GM18909 (cell line): ENCODE measurements at regions not wholly inside any gene's neighbourhood (a gene's known extent, or its start where the extent isn't known, plus 50 kb on each side); places are given as distances from the start of the nearest gene placed in this dataset.

Experiments used
- ATAC-seq: cut with Tn5 transposase; IDR thresholded peaks from one replicate; pipeline ENCODE4 v1.9.1; 2021; ENCODE audit warnings: mild to moderate bottlenecking; ENCODE audit not compliant: unreplicated experiment, poor library complexity

DNA sequence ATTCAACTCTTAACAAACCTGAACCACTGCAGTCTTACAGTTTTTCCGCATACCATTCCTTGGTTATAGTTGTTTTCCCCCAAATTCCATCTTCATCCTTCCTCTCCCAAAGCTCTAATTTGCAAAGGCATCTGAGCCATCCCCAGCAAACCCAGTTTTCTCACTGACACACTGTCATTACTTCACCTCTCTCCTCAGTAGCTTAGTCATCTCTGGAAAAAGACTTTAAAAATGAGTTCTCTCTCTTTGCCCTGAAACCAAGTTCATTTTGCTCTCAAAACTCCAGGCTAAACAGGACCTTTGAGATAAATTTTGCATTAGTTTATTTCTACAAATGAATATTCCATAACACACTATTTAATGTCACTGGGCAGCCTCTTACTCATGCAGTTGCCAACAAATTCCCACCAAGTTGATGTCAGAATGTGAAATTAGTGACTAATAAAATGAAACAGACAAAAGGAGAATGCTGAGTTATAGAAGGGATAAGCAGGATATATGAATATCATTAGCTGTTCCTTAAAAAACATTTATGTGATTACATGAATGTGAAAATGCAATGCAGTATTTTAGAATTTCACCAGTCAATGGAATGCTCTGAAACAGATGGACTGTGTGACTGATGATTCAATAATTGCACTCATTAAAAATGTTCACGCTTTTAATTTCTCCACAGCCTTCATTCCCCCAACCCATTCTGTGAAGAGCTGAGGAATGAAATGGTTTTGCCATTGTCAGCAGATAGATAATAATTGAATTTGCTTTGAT, 107.4 kb upstream of the DMAC1 start:
- no peak for ATAC-seq

DNA sequence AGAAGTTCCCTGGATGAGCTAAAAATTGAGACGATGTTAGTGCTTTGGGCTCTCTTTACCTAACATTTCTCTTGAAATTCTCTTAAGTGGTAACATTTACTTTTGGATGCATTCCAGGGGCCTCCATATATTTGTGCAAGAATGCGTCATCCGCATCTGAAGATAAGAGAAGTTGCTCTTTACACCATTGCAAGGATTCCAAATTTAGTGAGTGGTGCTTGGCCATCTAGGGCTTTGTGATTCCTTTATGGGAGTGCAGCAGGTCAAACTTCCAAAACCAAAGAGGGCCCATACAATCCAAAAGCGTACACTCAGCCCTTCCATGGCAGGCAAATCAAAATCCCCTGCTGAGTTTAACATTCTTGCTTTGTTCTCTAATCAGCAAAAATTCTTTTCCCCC, 102.0 kb upstream of the DMAC1 start:
- ATAC-seq: no peak

DNA sequence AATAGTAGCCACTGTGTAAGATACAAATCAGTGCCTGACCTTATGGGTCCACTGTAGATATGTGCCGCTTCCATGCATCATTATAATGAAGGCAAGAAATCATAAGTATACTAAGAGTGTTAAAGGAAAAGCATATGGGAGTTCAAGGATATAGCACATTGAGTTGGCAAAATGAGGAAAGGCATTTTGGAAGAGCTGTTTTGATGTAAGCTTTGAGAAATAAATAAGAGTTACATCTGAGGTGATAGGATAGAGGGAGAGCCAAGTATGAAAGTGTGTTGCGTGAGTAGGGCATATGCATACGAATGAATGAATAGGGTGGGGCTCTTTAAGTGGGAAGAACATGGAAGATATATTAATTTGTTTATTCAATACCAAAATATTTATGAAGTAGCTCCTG, 101.0 kb upstream of the DMAC1 start:
- no peak for ATAC-seq

DNA sequence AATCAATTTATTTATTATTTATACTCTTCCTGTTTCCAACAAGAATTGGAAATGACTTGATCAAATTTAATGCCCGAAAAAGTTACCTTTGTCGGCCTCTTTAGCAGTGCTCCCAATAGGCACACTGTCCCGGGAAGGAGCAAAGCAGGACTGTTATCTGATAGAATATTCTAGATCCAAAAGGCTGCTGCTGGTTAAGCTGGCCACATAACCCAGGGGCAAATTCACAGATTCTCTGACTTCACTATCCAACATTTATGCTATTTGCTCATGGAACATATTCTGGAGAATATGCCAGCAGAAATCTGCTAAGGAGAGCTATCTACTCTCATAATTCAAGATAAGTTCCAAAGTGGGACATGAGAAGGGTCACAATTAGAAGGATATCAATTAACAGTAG, 100.2 kb upstream of the DMAC1 start:
- ATAC-seq: no peak

DNA sequence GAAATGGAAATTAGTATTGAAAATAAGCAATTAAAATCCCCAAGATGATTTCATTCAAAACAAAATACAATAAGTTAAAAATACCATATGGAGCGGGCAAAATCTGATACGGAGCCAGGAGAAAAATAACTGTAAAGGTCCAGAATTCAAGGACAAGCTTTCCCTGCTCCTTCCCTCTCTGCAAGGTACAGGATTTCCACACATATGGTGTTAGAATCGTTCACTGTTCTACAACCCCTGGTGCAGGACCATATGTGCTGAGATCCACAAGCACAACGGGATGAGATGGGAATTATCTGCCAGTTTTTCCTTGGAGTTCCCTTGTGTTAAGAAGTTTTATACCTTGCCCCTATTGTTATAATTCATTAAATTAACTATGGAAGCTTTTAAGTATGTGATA, 94.7 kb upstream of the DMAC1 start:
- ATAC-seq: no peak

DNA sequence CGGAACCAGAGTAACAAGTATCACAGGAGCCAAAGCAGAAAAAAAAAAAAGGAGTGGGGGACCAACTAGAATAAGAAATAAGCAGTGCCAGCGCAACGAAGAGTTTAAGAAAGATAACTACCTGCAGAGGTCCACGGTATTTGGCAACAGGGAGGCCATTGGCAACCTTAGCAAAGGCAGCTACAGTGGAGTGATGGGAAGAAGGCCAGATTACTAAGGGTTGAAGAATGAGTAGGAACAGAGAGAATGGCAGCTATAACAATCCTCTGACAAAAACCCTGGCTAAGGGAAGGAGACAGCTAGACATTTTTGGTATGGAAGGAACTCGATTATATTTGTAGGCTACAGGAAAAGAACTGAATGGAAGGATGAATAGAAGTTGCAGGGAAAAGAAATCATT, 93.4 kb upstream of the DMAC1 start:
- ATAC-seq: no peak

DNA sequence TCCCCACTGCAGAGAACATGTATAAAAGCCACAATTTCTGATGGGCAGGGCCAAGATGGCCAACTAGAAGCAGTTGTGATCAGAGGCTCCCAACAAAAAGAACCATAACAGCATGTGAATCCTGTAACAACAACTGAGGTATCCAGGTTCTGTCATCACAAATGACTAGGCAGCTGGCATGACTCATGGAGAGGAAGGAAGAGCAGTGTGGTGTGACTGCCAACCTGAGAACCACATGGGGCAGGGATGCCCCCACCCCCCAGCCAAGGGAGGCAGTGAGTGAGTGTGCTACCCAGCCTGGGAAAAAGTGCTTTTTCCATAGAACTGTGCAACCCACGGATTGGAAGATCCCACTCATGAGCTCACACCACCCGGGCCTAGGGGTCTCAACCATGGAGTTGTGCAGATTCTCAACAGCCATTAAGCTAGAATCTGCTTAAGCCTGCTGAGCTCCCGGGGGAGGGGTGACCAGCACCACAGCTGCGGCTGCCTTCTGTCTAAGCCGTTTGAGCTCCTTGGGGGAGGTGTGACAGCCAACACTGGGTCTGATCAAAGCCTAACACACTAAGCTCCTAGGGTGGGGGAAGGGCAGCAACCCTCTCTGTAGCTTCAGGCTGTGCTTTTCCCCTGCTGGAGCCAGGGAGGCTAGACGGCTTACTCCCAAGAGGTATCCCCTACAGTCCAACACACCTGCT, 80.1 kb upstream of the DMAC1 start:
- ATAC-seq: no peak

DNA sequence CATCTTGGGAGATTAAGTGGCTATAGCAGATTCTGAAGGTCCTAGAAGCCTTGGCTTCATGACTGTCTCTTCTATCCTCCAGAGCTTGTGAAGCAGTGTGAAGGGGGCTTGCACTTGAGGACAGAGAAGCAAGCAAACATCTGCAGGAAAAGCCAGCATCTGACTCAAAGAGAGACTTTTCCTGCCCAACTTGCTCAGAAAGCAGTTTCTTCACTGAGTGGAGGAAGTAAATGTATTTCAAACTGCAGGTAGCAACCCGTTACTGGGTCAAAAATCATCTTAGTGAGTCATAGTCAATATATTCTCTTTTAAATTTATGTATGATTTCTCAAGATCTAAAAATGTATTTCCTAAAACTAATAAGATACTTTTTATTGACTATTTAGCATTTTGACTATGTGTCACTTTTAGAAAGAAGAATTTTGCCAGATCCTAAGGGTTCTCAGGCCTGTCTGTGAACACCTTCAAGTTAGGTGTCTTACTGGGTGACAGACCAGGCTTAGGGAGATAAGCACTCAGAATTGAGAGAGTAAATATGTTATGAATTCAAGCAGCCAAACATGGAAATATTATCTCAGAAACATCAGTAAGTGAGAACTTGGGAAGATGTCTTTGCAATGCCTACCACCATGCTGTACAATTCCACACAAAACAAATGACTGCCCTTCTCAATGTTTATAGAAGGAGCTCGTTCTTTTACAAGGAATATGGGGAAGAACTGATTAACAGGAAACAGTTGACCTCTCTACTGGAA, 72.6 kb upstream of the DMAC1 start:
- ATAC-seq: no peak

DNA sequence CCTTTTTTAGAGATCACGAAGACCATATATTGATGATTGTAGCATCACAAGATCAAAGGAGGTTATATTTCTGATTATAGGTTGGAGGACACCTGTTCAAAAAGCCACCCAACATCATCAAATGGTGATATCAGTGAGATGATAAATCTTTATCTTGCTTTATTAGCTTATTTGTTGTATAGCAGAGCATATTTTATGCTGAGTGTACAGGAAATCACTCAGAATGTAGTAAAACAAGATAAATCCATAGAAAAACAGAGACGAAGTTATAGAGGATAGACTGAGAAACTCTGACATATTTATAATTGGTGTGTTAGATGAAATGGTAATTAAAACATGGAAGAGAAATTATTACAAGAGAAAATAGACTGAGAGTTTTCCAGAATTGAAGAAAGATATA, 69.8 kb upstream of the DMAC1 start:
- ATAC-seq: no peak

DNA sequence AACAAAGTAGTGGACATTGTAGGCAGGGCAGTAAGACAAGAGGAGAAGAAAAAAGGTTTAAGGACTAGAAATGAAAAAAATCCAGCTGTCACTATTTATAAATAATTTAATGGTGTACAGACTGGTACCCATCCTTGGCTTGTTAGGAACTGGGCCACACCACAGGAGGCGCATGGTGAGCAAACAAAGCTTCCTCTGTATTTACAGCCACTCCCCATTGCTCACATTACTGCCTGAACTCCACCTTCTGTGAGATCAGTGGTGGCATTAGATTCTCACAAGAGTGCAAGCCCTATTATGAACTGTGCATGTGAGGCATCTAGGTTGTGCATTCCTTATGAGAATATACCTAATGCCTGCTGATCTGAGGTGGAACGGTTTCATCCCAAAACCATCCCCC, 62.6 kb upstream of the DMAC1 start:
- no peak for ATAC-seq

DNA sequence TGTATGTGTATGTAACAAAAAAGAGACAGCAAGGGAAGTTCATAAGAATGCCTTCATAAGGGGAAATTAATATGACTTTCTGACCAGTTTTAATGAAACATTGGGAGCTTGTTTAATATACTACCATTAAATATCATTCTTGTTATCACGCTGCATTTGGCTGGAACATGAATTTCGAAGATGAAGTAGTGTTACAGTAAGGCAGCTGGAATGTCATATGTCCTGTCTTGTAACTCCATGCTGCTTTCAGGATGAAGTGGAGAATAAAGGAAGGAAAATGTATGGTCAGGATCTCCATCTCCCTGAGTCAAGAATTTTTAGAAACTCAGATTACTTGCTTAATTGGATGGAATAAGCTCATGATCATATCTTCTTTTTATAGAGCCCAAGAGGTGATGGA, 61.5 kb upstream of the DMAC1 start:
- ATAC-seq: no peak

DNA sequence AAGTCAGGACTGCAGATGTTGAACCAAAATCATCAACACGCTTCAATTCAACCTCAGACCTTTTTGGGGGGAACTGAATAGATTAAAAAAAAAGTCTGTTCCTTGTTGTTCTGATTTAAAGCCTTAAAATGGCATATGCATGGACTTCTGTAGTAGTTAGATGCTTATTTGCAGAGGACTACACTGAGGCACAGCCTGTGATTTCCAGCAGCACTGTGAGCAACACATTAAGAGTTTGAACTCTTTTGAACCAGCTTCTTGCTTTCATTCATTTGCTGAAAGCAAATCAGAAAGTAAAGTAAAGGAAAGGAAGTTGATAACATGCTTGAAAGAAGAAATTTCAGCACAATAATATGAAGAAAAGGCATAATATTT, 60.7 kb upstream of the DMAC1 start:
- ATAC-seq: no peak

DNA sequence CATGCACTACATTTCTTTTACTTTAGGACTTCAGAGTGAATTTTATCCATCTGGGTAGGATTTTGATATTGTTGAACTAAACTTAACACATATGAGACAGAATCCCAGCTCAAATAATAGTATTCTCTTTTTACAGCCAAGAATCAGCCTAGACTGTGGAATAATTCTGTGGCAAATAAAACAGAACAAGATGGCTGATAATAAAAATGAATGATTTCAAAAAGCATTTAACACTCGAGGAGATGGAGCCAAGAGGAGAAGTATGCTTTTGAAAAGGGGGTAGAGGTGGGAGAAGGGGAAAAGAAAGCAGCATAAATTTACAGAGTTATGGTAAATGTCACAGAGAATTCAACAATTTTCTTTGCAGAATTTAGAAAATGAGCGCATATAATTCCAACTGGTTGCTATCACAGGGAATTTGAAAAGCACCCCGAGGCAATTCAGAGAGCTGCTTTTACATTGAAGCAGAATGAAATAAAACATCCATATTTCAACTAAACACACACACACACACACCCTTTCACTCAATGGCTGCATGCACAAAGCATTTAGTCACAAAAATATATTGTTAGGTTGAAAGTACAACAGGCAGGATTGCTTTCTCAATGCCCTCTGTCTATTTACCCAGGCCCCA, 60.2 kb upstream of the DMAC1 start:
- ATAC-seq: no peak

DNA sequence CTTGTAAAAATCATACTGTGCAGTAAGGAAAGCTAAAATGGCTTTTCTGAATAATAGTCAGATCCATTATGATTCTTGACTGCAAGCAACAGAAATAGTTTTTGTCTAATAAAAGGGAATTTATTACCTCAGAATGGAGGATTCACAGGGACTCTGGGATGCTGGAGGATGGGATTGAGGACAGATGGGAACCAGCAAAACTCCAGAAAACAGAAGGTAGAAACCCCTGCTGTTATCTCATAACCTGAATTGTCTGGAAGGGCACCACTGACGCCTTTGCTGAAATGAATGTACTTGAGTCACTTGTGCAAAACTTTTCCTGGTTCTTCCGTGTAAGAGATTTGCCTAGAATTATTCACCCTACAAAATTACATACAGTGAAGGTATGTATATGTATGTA, 58.6 kb upstream of the DMAC1 start:
- no peak for ATAC-seq

DNA sequence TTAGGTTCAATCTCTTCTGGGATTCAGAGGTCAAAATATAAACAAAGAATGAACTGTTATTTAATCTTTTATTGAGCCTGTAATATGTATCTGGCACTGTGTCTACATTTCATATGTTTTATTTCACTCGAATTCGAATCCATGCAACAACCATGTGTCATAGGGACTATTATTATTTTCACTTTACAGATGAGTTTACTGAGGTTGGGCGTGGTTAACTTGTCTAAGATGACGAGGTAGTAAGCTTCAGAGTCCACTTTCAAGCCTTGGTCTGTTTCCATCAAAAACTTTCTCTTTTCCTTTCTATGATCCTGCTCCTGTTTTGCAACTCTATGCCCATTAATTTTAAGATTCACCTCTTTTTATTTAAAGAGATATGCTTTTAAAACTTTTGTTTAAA, 55.2 kb upstream of the DMAC1 start:
- no peak for ATAC-seq
